ENCODE measurements at regions not wholly inside any gene's neighbourhood (a gene's known extent, or its start where the extent isn't known, plus 50 kb on each side); places are given as distances from the start of the nearest gene placed in this dataset.

- H3K27me3 ChIP-seq (ENCODE audit: control insufficient read depth, insufficient read depth, low read length): no peaks in the 10 kb centered on the region
- no peaks in the 10 kb centered on the region for H3K4me1 ChIP-seq (ENCODE audit: control insufficient read depth, insufficient read depth, low read length)
Observed at GRCh38 chr4:174152717-174153466, 130.6 kb downstream of the FBXO8 start.

DNA sequence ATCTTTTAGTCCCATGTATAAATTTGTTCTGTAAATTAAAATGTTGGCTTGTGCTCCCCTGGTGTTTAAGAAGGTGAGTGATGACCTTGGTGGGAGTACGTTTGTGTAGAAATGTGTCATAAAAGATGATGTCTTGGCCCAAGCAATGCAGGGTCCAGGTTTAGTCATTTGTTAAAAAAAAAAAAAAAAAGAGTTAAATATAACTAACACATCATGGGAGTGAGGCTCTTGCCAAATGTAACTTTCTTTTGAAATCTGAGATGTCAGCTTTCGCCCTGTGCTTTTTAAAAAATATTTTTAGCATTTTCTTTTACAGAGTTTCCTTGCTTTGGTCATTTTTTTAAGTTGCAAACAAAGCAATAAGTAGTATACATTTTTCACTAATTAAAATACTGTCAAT is 135.6 kb downstream of the FBXO8 start:
- no peaks in the 10 kb centered on the region for H3K4me1 ChIP-seq (ENCODE audit: control insufficient read depth, insufficient read depth, low read length)
- no peaks in the 10 kb centered on the region for H3K36me3 ChIP-seq (ENCODE audit: control insufficient read depth, insufficient read depth, low read length)
- H3K9me3 ChIP-seq (ENCODE audit: control insufficient read depth, insufficient read depth, low read length): no peaks in the 10 kb centered on the region
- H3K4me3 ChIP-seq (ENCODE audit: low read length): no peak overlapping the region
- H3K27me3 ChIP-seq (ENCODE audit: control insufficient read depth, insufficient read depth, low read length): no peaks in the 10 kb centered on the region
- DNase-seq (ENCODE audit: low read depth, low spot score): no peak
- no CpG with 5 or more reads among the region's 2 CpGs for WGBS (ENCODE audit: insufficient coverage, insufficient read length)
- no peak overlapping the region for H3K27ac ChIP-seq (ENCODE audit: low read length)

More at GRCh38 chr4:174152717-174153466, 130.6 kb downstream of the FBXO8 start:
- WGBS (ENCODE audit: insufficient coverage, insufficient read length): no CpG with 5 or more reads among the region's 2 CpGs
- DNase-seq (ENCODE audit: low read depth, low spot score): no peak
- Histone ChIP-seq H3K27ac (ENCODE audit: low read length) (no peak overlapping the region), H3K4me3 (ENCODE audit: low read length) (no peak overlapping the region), H3K36me3 (ENCODE audit: control insufficient read depth, insufficient read depth, low read length) (no peaks in the 10 kb centered on the region), H3K9me3 (ENCODE audit: control insufficient read depth, insufficient read depth, low read length) (no peaks in the 10 kb centered on the region)

GRCh38 chr4:174144106-174144505 is 139.4 kb downstream of the FBXO8 start:
- no peaks in the 10 kb centered on the region for H3K36me3 ChIP-seq (ENCODE audit: control insufficient read depth, insufficient read depth, low read length)
- no peak for DNase-seq (ENCODE audit: low read depth, low spot score)
- H3K9me3 ChIP-seq (ENCODE audit: control insufficient read depth, insufficient read depth, low read length): no peaks in the 10 kb centered on the region
- no peaks in the 10 kb centered on the region for H3K4me1 ChIP-seq (ENCODE audit: control insufficient read depth, insufficient read depth, low read length)
- no peaks in the 10 kb centered on the region for H3K27me3 ChIP-seq (ENCODE audit: control insufficient read depth, insufficient read depth, low read length)
- no peak overlapping the region for H3K27ac ChIP-seq (ENCODE audit: low read length)
- no peak overlapping the region for H3K4me3 ChIP-seq (ENCODE audit: low read length)

- Histone ChIP-seq H3K9me3 (ENCODE audit: control insufficient read depth, insufficient read depth, low read length) (no peaks in the 10 kb centered on the region), H3K27me3 (ENCODE audit: control insufficient read depth, insufficient read depth, low read length) (no peaks in the 10 kb centered on the region), H3K4me1 (ENCODE audit: control insufficient read depth, insufficient read depth, low read length) (no peaks in the 10 kb centered on the region), H3K36me3 (ENCODE audit: control insufficient read depth, insufficient read depth, low read length) (no peaks in the 10 kb centered on the region), H3K27ac (ENCODE audit: low read length) (no peak overlapping the region), H3K4me3 (ENCODE audit: low read length) (no peak overlapping the region)
- whole genome bisulfite sequencing (ENCODE audit: insufficient coverage, insufficient read length): no CpG with 5 or more reads among the region's 3 CpGs
- no peak for DNase-seq (ENCODE audit: low read depth, low spot score)
Observed at GRCh38 chr4:174141876-174142275, 141.6 kb downstream of the FBXO8 start.

DNA sequence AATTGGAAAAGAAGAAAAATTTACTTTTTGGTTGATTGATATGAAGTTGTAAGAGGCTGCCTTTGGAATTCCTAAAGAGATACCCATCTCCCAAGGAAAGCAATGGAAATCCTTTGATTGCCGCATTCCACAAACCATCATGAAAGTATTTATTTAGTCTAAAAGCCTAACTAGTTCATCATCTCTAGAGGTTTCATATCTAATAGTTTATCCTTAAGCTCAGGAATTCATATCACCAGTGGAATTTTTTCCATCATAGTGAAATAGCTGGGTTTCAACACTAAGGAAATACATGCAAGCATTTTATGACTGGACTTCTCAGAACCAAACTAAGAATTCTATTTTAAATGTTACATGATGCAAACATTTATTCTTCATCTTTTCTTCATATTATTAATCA is 144.9 kb downstream of the FBXO8 start:
- no CpG with 5 or more reads among the region's 1 CpG for WGBS (ENCODE audit: insufficient coverage, insufficient read length)
- Histone ChIP-seq H3K27me3 (ENCODE audit: control insufficient read depth, insufficient read depth, low read length) (no peaks in the 10 kb centered on the region), H3K4me1 (ENCODE audit: control insufficient read depth, insufficient read depth, low read length) (no peaks in the 10 kb centered on the region), H3K9me3 (ENCODE audit: control insufficient read depth, insufficient read depth, low read length) (no peaks in the 10 kb centered on the region), H3K27ac (ENCODE audit: low read length) (no peak overlapping the region), H3K4me3 (ENCODE audit: low read length) (no peak overlapping the region), H3K36me3 (ENCODE audit: control insufficient read depth, insufficient read depth, low read length) (no peaks in the 10 kb centered on the region)
- DNase-seq (ENCODE audit: low read depth, low spot score): no peak

DNA sequence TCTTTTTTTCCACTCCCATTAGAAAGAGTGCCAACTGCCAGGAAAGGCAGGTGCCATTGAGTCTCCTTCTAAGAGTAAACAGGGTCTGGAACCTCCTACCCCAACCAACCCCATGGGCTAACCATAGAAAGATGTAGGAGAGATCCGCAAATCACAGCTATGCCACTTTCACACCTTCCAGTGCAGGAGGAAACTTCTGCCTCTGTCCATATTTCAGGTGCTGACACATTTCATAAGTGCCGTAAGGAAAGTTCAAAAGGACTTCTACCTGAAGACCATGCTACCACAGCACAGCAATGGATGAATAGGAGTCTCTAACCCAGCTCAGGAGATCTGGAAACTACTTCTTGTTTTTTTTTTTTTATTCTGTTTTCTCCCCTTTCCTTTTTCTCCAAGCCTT is 145.8 kb downstream of the FBXO8 start:
- Histone ChIP-seq H3K9me3 (ENCODE audit: control insufficient read depth, insufficient read depth, low read length) (no peaks in the 10 kb centered on the region), H3K4me1 (ENCODE audit: control insufficient read depth, insufficient read depth, low read length) (no peaks in the 10 kb centered on the region), H3K36me3 (ENCODE audit: control insufficient read depth, insufficient read depth, low read length) (no peaks in the 10 kb centered on the region), H3K27me3 (ENCODE audit: control insufficient read depth, insufficient read depth, low read length) (no peaks in the 10 kb centered on the region), H3K4me3 (ENCODE audit: low read length) (no peak overlapping the region), H3K27ac (ENCODE audit: low read length) (no peak overlapping the region)
- WGBS (ENCODE audit: insufficient coverage, insufficient read length): no CpG with 5 or more reads among the region's 2 CpGs
- no peak for DNase-seq (ENCODE audit: low read depth, low spot score)

- DNase-seq (ENCODE audit: low read depth, low spot score): no peak
- Histone ChIP-seq H3K9me3 (ENCODE audit: control insufficient read depth, insufficient read depth, low read length) (no peaks in the 10 kb centered on the region), H3K36me3 (ENCODE audit: control insufficient read depth, insufficient read depth, low read length) (no peaks in the 10 kb centered on the region), H3K27ac (ENCODE audit: low read length) (no peak overlapping the region), H3K4me3 (ENCODE audit: low read length) (no peak overlapping the region), H3K4me1 (ENCODE audit: control insufficient read depth, insufficient read depth, low read length) (no peaks in the 10 kb centered on the region), H3K27me3 (ENCODE audit: control insufficient read depth, insufficient read depth, low read length) (no peaks in the 10 kb centered on the region)
- WGBS (ENCODE audit: insufficient coverage, insufficient read length): no CpG with 5 or more reads among the region's 12 CpGs
Observed at GRCh38 chr4:174135936-174136406, 147.5 kb downstream of the FBXO8 start.

- Histone ChIP-seq H3K4me3 (ENCODE audit: low read length) (no peak overlapping the region), H3K4me1 (ENCODE audit: control insufficient read depth, insufficient read depth, low read length) (no peaks in the 10 kb centered on the region), H3K36me3 (ENCODE audit: control insufficient read depth, insufficient read depth, low read length) (no peaks in the 10 kb centered on the region), H3K27me3 (ENCODE audit: control insufficient read depth, insufficient read depth, low read length) (no peaks in the 10 kb centered on the region), H3K9me3 (ENCODE audit: control insufficient read depth, insufficient read depth, low read length) (no peaks in the 10 kb centered on the region), H3K27ac (ENCODE audit: low read length) (no peak overlapping the region)
- no peak for DNase-seq (ENCODE audit: low read depth, low spot score)
- no CpG with 5 or more reads among the region's 1 CpG for WGBS (ENCODE audit: insufficient coverage, insufficient read length)
Observed at GRCh38 chr4:174135530-174135929, 147.9 kb downstream of the FBXO8 start.

GRCh38 chr4:174134361-174134760 is 149.1 kb downstream of the FBXO8 start:
- Histone ChIP-seq H3K9me3 (ENCODE audit: control insufficient read depth, insufficient read depth, low read length) (no peaks in the 10 kb centered on the region), H3K4me1 (ENCODE audit: control insufficient read depth, insufficient read depth, low read length) (no peaks in the 10 kb centered on the region), H3K27me3 (ENCODE audit: control insufficient read depth, insufficient read depth, low read length) (no peaks in the 10 kb centered on the region), H3K27ac (ENCODE audit: low read length) (no peak overlapping the region), H3K36me3 (ENCODE audit: control insufficient read depth, insufficient read depth, low read length) (no peaks in the 10 kb centered on the region), H3K4me3 (ENCODE audit: low read length) (no peak overlapping the region)
- no peak for DNase-seq (ENCODE audit: low read depth, low spot score)
- WGBS (ENCODE audit: insufficient coverage, insufficient read length): no CpG with 5 or more reads among the region's 2 CpGs

DNA sequence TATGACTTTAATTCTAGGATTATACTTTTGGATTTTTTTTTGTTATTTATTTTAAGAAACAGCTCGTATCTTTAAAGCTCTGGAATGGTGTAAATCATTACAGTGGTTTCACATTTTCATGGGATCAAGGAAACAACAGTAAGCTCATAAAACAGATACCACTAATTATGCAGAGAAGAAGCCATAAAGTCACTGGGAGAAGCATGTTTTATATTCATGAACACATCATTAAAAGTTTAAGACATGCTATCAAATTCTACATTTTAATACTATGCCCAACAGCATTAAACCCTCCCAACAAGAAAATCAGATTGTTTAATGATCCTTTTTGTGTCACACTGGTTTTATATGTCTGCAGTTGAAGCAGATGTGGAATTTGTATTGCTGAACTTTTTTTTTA is 149.9 kb downstream of the FBXO8 start:
- H3K36me3 ChIP-seq (ENCODE audit: control insufficient read depth, insufficient read depth, low read length): no peaks in the 10 kb centered on the region
- H3K9me3 ChIP-seq (ENCODE audit: control insufficient read depth, insufficient read depth, low read length): no peaks in the 10 kb centered on the region
- no peak for DNase-seq (ENCODE audit: low read depth, low spot score)
- no peaks in the 10 kb centered on the region for H3K4me1 ChIP-seq (ENCODE audit: control insufficient read depth, insufficient read depth, low read length)
- no peaks in the 10 kb centered on the region for H3K27me3 ChIP-seq (ENCODE audit: control insufficient read depth, insufficient read depth, low read length)
- no CpG with 5 or more reads among the region's 1 CpG for WGBS (ENCODE audit: insufficient coverage, insufficient read length)
- H3K27ac ChIP-seq (ENCODE audit: low read length): no peak overlapping the region
- H3K4me3 ChIP-seq (ENCODE audit: low read length): no peak overlapping the region

- H3K27ac ChIP-seq (ENCODE audit: low read length): no peak overlapping the region
- no peaks in the 10 kb centered on the region for H3K36me3 ChIP-seq (ENCODE audit: control insufficient read depth, insufficient read depth, low read length)
- H3K4me1 ChIP-seq (ENCODE audit: control insufficient read depth, insufficient read depth, low read length): no peaks in the 10 kb centered on the region
- H3K27me3 ChIP-seq (ENCODE audit: control insufficient read depth, insufficient read depth, low read length): no peaks in the 10 kb centered on the region
- no peak overlapping the region for H3K4me3 ChIP-seq (ENCODE audit: low read length)
- no peak for DNase-seq (ENCODE audit: low read depth, low spot score)
- H3K9me3 ChIP-seq (ENCODE audit: control insufficient read depth, insufficient read depth, low read length): no peaks in the 10 kb centered on the region
Observed at GRCh38 chr4:174131901-174132300, 151.6 kb downstream of the FBXO8 start.

All from iPS DF 6.9 (cell line).